CD8-positive, alpha-beta memory T cell (primary cell): ENCODE measurements at regions not wholly inside any gene's neighbourhood (a gene's known extent, or its start where the extent isn't known, plus 50 kb on each side); places are given as distances from the start of the nearest gene placed in this dataset.

Experiments
- CTCF ChIA-PET: fragments of 350-600 bp; sonication (Branson Sonifier 250); formaldehyde crosslinking; loops from one replicate; lab custom pipeline; 2021; ENCODE audit warnings: antibody characterized with exemption; lab: Charles Lee
- POLR2A ChIA-PET: fragments of 350-600 bp; sonication (Branson Sonifier 250); formaldehyde crosslinking; loops from one replicate; lab custom pipeline; 2021; ENCODE audit warnings: antibody characterized with exemption; lab: Charles Lee
- DNase-seq, 5 donors: peaks; one replicate each; pipeline versions ENCODE4 v3.0.0 to v3.0.0-alpha.2; 2020 to 2022; ENCODE audit warnings: mixed read lengths in 1 of 5
- H3K27ac ChIP-seq: one replicate; pipeline ENCODE4 v1.7.0; 2013; ENCODE audit warnings: low read depth, mild to moderate bottlenecking, low read length, moderate library complexity
- H3K27me3 ChIP-seq: 2 replicates; pipeline ENCODE4 v1.7.0; 2013; ENCODE audit warnings: low read length, mild to moderate bottlenecking; ENCODE audit not compliant: insufficient read depth, poor library complexity, severe bottlenecking
- H3K36me3 ChIP-seq: 2 replicates; pipeline ENCODE4 v1.7.0; 2013; ENCODE audit warnings: mild to moderate bottlenecking, low read length, moderate library complexity; ENCODE audit not compliant: insufficient read depth
- H3K4me1 ChIP-seq: 2 replicates; pipeline ENCODE4 v1.7.0; 2013; ENCODE audit warnings: mild to moderate bottlenecking, low read length, moderate library complexity; ENCODE audit not compliant: insufficient read depth
- H3K4me3 ChIP-seq: 2 replicates; pipeline ENCODE4 v1.7.0; 2013; ENCODE audit warnings: mild to moderate bottlenecking, low read length
- H3K9me3 ChIP-seq: 2 replicates; pipeline ENCODE4 v1.7.0; 2013; ENCODE audit warnings: mild to moderate bottlenecking, low read length
- H3K27ac Mint-ChIP-seq, 8 donors: one replicate each; pipeline ENCODE4 v1.8.0; 2020 to 2021; ENCODE audit warnings: mixed read lengths in 8 of 8, mild to moderate bottlenecking in 6 of 8, inconsistent platforms in 3 of 8, moderate library complexity in 3 of 8
- H3K27me3 Mint-ChIP-seq, 2 donors: one replicate each; pipeline ENCODE4 v1.8.0; 2020 to 2021; ENCODE audit warnings: mixed read lengths in 2 of 2, mild to moderate bottlenecking in 1 of 2, moderate library complexity in 1 of 2
- H3K36me3 Mint-ChIP-seq, 3 donors: one replicate each; pipeline ENCODE4 v1.8.0; 2020 to 2021; ENCODE audit warnings: mixed read lengths in 3 of 3, inconsistent platforms in 1 of 3, mild to moderate bottlenecking in 1 of 3
- H3K4me1 Mint-ChIP-seq, 3 donors: one replicate each; pipeline ENCODE4 v1.8.0; 2020 to 2021; ENCODE audit warnings: mixed read lengths in 3 of 3, inconsistent platforms in 1 of 3, mild to moderate bottlenecking in 1 of 3
- H3K4me3 Mint-ChIP-seq, 7 donors: one replicate each; pipeline ENCODE4 v1.8.0; 2020 to 2021; ENCODE audit warnings: mixed read lengths in 7 of 7, mild to moderate bottlenecking in 6 of 7, moderate library complexity in 4 of 7, inconsistent platforms in 2 of 7
- H3K9me3 Mint-ChIP-seq, 5 donors: one replicate each; pipeline ENCODE4 v1.8.0; 2020 to 2022; ENCODE audit warnings: mixed read lengths in 5 of 5, mild to moderate bottlenecking in 3 of 5, moderate library complexity in 2 of 5, inconsistent platforms in 1 of 5

- H3K36me3 Mint-ChIP-seq, result no peaks in the 10 kb centered on the region
These were observed 279.9 kb downstream of the RPS29 start for GRCh38 chr14:49306152-49306751.

GRCh38 chr14:49303946-49304516 is 282.1 kb downstream of the RPS29 start:
- CTCF ChIA-PET, result no interaction called here

More at GRCh38 chr14:49306152-49306751, 279.9 kb downstream of the RPS29 start:
- Histone ChIP-seq H3K27me3 (no peaks in the 10 kb centered on the region), H3K27ac (no peak overlapping the region), H3K4me3 (no peak overlapping the region), H3K9me3 (no peaks in the 10 kb centered on the region), H3K4me1 (no peaks in the 10 kb centered on the region), H3K36me3 (no peaks in the 10 kb centered on the region)
- POLR2A ChIA-PET, result no interaction called here
- DNase-seq, result no peak
- Mint-ChIP-seq H3K27ac (no peak overlapping the region), H3K9me3 (peaks cover 0 to 2% (median 0%) of the 10 kb centered on the region in 5 donors), H3K27me3 (peaks cover 0 to 6% of the 10 kb centered on the region in 2 donors), H3K4me3 (no peak overlapping the region), H3K4me1 (no peaks in the 10 kb centered on the region)
- CTCF ChIA-PET, result no interaction called here

GRCh38 chr14:49297102-49297501 is 289.1 kb downstream of the RPS29 start:
- no peaks in the 10 kb centered on the region for H3K4me1 Mint-ChIP-seq
- H3K9me3 Mint-ChIP-seq, result peaks cover 0 to 3% (median 2%) of the 10 kb centered on the region in 5 donors
- peaks cover 0 to 2% (median 0%) of the 10 kb centered on the region in 3 donors for H3K36me3 Mint-ChIP-seq
- no peak overlapping the region for H3K27ac Mint-ChIP-seq
- no peak for DNase-seq
- Histone ChIP-seq H3K9me3 (no peaks in the 10 kb centered on the region), H3K36me3 (no peaks in the 10 kb centered on the region), H3K27me3 (no peaks in the 10 kb centered on the region), H3K27ac (no peak overlapping the region), H3K4me3 (no peak overlapping the region), H3K4me1 (no peaks in the 10 kb centered on the region)
- H3K4me3 Mint-ChIP-seq, result no peak overlapping the region
- H3K27me3 Mint-ChIP-seq, result peaks cover 2 to 14% of the 10 kb centered on the region in 2 donors
- ChIA-PET CTCF (no interaction called here), POLR2A (no interaction called here)

More at GRCh38 chr14:49303946-49304516, 282.1 kb downstream of the RPS29 start:
- H3K4me1 Mint-ChIP-seq, result no peaks in the 10 kb centered on the region
- Histone ChIP-seq H3K4me3 (no peak overlapping the region), H3K9me3 (no peaks in the 10 kb centered on the region), H3K4me1 (no peaks in the 10 kb centered on the region), H3K36me3 (no peaks in the 10 kb centered on the region), H3K27me3 (no peaks in the 10 kb centered on the region), H3K27ac (no peak overlapping the region)
- H3K36me3 Mint-ChIP-seq, result no peaks in the 10 kb centered on the region
- peaks cover 0 to 3% (median 2%) of the 10 kb centered on the region in 5 donors for H3K9me3 Mint-ChIP-seq
- peaks cover 2 to 9% of the 10 kb centered on the region in 2 donors for H3K27me3 Mint-ChIP-seq
- no peak overlapping the region for H3K27ac Mint-ChIP-seq
- DNase-seq, result no peak
- POLR2A ChIA-PET, result no interaction called here
- H3K4me3 Mint-ChIP-seq, result no peak overlapping the region

- H3K27me3 ChIP-seq, result no peaks in the 10 kb centered on the region
- peaks cover 0 to 3% (median 0%) of the 10 kb centered on the region in 3 donors for H3K36me3 Mint-ChIP-seq
- no peaks in the 10 kb centered on the region for H3K4me1 ChIP-seq
- no peak overlapping the region for H3K27ac Mint-ChIP-seq
- H3K9me3 Mint-ChIP-seq, result peaks cover 0 to 3% (median 0%) of the 10 kb centered on the region in 5 donors
- ChIA-PET CTCF (no interaction called here), POLR2A (no interaction called here)
- no peaks in the 10 kb centered on the region for H3K9me3 ChIP-seq
- no peak overlapping the region for H3K4me3 ChIP-seq
- no peaks in the 10 kb centered on the region for H3K36me3 ChIP-seq
- no peak overlapping the region for H3K27ac ChIP-seq
- H3K27me3 Mint-ChIP-seq, result peaks cover 0 to 11% of the 10 kb centered on the region in 2 donors
- no peak for DNase-seq
- H3K4me1 Mint-ChIP-seq, result no peaks in the 10 kb centered on the region
- H3K4me3 Mint-ChIP-seq, result no peak overlapping the region
These were observed 291.5 kb downstream of the RPS29 start for GRCh38 chr14:49294621-49295148.

GRCh38 chr14:49287004-49287403 is 299.2 kb downstream of the RPS29 start:
- H3K4me1 ChIP-seq, result no peaks in the 10 kb centered on the region
- DNase-seq, result no peak
- H3K4me3 ChIP-seq, result no peak overlapping the region
- Mint-ChIP-seq H3K36me3 (peaks cover 0 to 1% (median 0%) of the 10 kb centered on the region in 3 donors), H3K27me3 (peaks cover 3 to 24% of the 10 kb centered on the region in 2 donors), H3K4me3 (no peak overlapping the region), H3K27ac (no peak overlapping the region), H3K4me1 (no peaks in the 10 kb centered on the region), H3K9me3 (peaks cover 0 to 3% (median 0%) of the 10 kb centered on the region in 5 donors)
- no peaks in the 10 kb centered on the region for H3K36me3 ChIP-seq
- ChIA-PET POLR2A (no interaction called here), CTCF (no interaction called here)
- no peaks in the 10 kb centered on the region for H3K9me3 ChIP-seq
- H3K27ac ChIP-seq, result no peak overlapping the region
- no peaks in the 10 kb centered on the region for H3K27me3 ChIP-seq

- no peak overlapping the region for H3K27ac ChIP-seq
- no peak for DNase-seq
- no peak overlapping the region for H3K4me3 ChIP-seq
- Mint-ChIP-seq H3K27ac (no peak overlapping the region), H3K4me3 (no peak overlapping the region), H3K9me3 (peaks cover 0 to 3% (median 0%) of the 10 kb centered on the region in 5 donors), H3K36me3 (no peaks in the 10 kb centered on the region), H3K4me1 (no peaks in the 10 kb centered on the region), H3K27me3 (peaks cover 3 to 25% of the 10 kb centered on the region in 2 donors)
- no peaks in the 10 kb centered on the region for H3K27me3 ChIP-seq
- ChIA-PET CTCF (no interaction called here), POLR2A (no interaction called here)
- no peaks in the 10 kb centered on the region for H3K4me1 ChIP-seq
- no peaks in the 10 kb centered on the region for H3K9me3 ChIP-seq
- H3K36me3 ChIP-seq, result no peaks in the 10 kb centered on the region
These were observed 299.8 kb downstream of the RPS29 start for GRCh38 chr14:49286257-49286983.

- CTCF ChIA-PET, result no interaction called here
- POLR2A ChIA-PET, result no interaction called here
- H3K36me3 ChIP-seq, result no peaks in the 10 kb centered on the region
- Mint-ChIP-seq H3K4me1 (no peaks in the 10 kb centered on the region), H3K27ac (no peak overlapping the region), H3K4me3 (no peak overlapping the region), H3K36me3 (no peaks in the 10 kb centered on the region), H3K9me3 (no peaks in the 10 kb centered on the region), H3K27me3 (peaks cover 0 to 21% of the 10 kb centered on the region in 2 donors)
- no peaks in the 10 kb centered on the region for H3K27me3 ChIP-seq
- no peak overlapping the region for H3K4me3 ChIP-seq
- H3K9me3 ChIP-seq, result no peaks in the 10 kb centered on the region
- no peaks in the 10 kb centered on the region for H3K4me1 ChIP-seq
- H3K27ac ChIP-seq, result no peak overlapping the region
- DNase-seq, result no peak
These were observed 305.6 kb downstream of the RPS29 start for GRCh38 chr14:49280566-49280965.

- H3K4me3 Mint-ChIP-seq, result no peak overlapping the region
- H3K36me3 Mint-ChIP-seq, result no peaks in the 10 kb centered on the region
- POLR2A ChIA-PET, result no interaction called here
- H3K4me1 ChIP-seq, result no peaks in the 10 kb centered on the region
- H3K27me3 ChIP-seq, result no peaks in the 10 kb centered on the region
- no peak overlapping the region for H3K4me3 ChIP-seq
- H3K4me1 Mint-ChIP-seq, result no peaks in the 10 kb centered on the region
- no peak overlapping the region for H3K27ac ChIP-seq
- H3K27me3 Mint-ChIP-seq, result peaks cover 4 to 7% of the 10 kb centered on the region in 2 donors
- peaks cover 0 to 5% (median 1%) of the 10 kb centered on the region in 5 donors for H3K9me3 Mint-ChIP-seq
- no peak overlapping the region for H3K27ac Mint-ChIP-seq
- H3K9me3 ChIP-seq, result no peaks in the 10 kb centered on the region
- DNase-seq, result no peak
- CTCF ChIA-PET, result no interaction called here
- no peaks in the 10 kb centered on the region for H3K36me3 ChIP-seq
These were observed 335.7 kb downstream of the RPS29 start for GRCh38 chr14:49250517-49250916.
